ENCODE measurements at regions not wholly inside any gene's neighbourhood (a gene's known extent, or its start where the extent isn't known, plus 50 kb on each side); places are given as distances from the start of the nearest gene placed in this dataset.
"Not testable (repeated sequence)": the region's sequence is repeated elsewhere in the genome, so short reads cannot be mapped to it uniquely, and the experiment has no call there.

DNA sequence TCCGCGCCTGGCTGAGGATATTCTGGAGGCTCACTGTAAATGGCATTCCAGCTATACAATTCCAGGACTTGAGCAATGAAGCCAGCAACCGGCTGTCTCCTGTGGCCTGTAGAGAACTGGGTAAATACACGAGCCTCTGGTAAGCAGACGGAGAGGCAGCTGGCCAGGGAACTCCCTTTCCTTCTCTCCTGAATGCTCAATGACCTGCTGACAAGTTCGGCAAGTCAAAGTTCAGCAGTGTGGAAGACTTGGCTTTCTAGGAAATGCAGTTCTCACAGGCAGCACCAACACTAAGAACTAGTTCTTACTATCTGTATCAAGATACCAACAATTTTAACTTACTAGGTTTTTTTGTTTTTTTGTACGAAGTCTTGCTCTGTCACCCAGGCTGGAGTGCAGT is 232.1 kb upstream of the NUPR2 start:
- TF ChIP-seq, protein P1, sequence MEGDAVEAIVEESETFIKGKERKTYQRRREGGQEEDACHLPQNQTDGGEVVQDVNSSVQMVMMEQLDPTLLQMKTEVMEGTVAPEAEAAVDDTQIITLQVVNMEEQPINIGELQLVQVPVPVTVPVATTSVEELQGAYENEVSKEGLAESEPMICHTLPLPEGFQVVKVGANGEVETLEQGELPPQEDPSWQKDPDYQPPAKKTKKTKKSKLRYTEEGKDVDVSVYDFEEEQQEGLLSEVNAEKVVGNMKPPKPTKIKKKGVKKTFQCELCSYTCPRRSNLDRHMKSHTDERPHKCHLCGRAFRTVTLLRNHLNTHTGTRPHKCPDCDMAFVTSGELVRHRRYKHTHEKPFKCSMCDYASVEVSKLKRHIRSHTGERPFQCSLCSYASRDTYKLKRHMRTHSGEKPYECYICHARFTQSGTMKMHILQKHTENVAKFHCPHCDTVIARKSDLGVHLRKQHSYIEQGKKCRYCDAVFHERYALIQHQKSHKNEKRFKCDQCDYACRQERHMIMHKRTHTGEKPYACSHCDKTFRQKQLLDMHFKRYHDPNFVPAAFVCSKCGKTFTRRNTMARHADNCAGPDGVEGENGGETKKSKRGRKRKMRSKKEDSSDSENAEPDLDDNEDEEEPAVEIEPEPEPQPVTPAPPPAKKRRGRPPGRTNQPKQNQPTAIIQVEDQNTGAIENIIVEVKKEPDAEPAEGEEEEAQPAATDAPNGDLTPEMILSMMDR (IDR thresholded peaks at IDR 0.05 in 4 of 5, conservative IDR thresholded peaks at IDR 0.05 in 1 of 5): not testable (repeated sequence)
- not testable (repeated sequence) for TF ChIP-seq POLR2A (IDR thresholded peaks at IDR 0.05)
